Upper lobe of left lung (tissue), 6 donors: ENCODE measurements at regions not wholly inside any gene's neighbourhood (a gene's known extent, or its start where the extent isn't known, plus 50 kb on each side); places are given as distances from the start of the nearest gene placed in this dataset.

ENCODE experiments used
- ATAC-seq, 2 donors: fragments of 200-7000 bp; cut with Tn5 transposase; one replicate each; pipeline ENCODE4 v1.9.1; 2022; ENCODE audit warnings: mild to moderate bottlenecking in 2 of 2, moderate library complexity in 2 of 2; ENCODE audit not compliant: low FRiP score in 2 of 2
- DNase-seq, 2 donors: peaks; one replicate each; pipeline ENCODE4 v3.0.0-alpha.2; 2019 to 2020
- H3K27ac ChIP-seq, 4 donors: fragments of 200-600 bp; sonication (generic); one replicate each; pipeline ENCODE4 v1.5.1; 2016 to 2019
- H3K27me3 ChIP-seq, 4 donors: fragments of 200-600 bp; sonication (generic); one replicate each; pipeline ENCODE4 v1.5.1; 2017 to 2019
- H3K36me3 ChIP-seq, 4 donors: fragments of 200-600 bp; sonication (generic); one replicate each; pipeline ENCODE4 v1.5.1; 2016 to 2019
- H3K4me1 ChIP-seq, 4 donors: fragments of 200-600 bp; sonication (generic); one replicate each; pipeline ENCODE4 v1.5.1; 2018 to 2019
- H3K4me3 ChIP-seq, 4 donors: fragments of 200-600 bp; sonication (generic); one replicate each; pipeline ENCODE4 v1.5.1; 2017 to 2019; ENCODE audit warnings: mild to moderate bottlenecking in 2 of 4, moderate library complexity in 1 of 4
- H3K9me3 ChIP-seq, 4 donors: fragments of 200-600 bp; sonication (generic); one replicate each; pipeline ENCODE4 v1.5.1; 2018 to 2019
- CTCF ChIP-seq, 6 experiments: fragments of 450-650 bp in 4 of 6; fragments of 200-600 bp in 2 of 6; sonication (generic) in 2 of 6; IDR thresholded peaks; one replicate each; pipeline ENCODE4 v1.5.1; 2016 to 2019; ENCODE audit warnings: antibody characterized with exemption in 6 of 6
- EP300 ChIP-seq, 4 donors: sonication (generic); formaldehyde crosslinking; IDR thresholded peaks; one replicate each; pipeline ENCODE4 v1.5.1; 2017; ENCODE audit warnings: antibody characterized with exemption in 4 of 4, control low read depth in 2 of 4
- POLR2A ChIP-seq, 4 donors: fragments of 450-650 bp; IDR thresholded peaks; one replicate each; pipeline ENCODE4 v1.5.1; 2016 to 2017; ENCODE audit warnings: antibody characterized with exemption in 4 of 4, mild to moderate bottlenecking in 2 of 4
- POLR2AphosphoS5 ChIP-seq, 2 donors: sonication (generic); formaldehyde crosslinking; IDR thresholded peaks; one replicate each; pipeline ENCODE4 v1.5.1; 2017; ENCODE audit warnings: antibody characterized with exemption in 2 of 2
- WGBS, 2 donors: methylation state at CpG; one replicate each; pipeline ENCODE4 v1.1.5; 2017 to 2018; 5-methylcytosine and 5-hydroxymethylcytosine counted together
- donor health status: DM: no; HTN: no; CAD: no; lungs with moderate emphysema.
- donor health status: DM: no; HTN: yes; CAD: no; lungs with severe emphysema.

GRCh38 chr6:54011277-54011648, 100.0 kb upstream of the MLIP start:
- DNase-seq (no peak), ATAC-seq (no peak)
- TF ChIP-seq POLR2AphosphoS5 (IDR thresholded peaks at IDR 0.05) (no peak), EP300 (IDR thresholded peaks at IDR 0.05) (no peak)
- Histone ChIP-seq H3K27ac (no peak overlapping the region), H3K4me1 (no peaks in the 10 kb centered on the region), H3K27me3 (no peaks in the 10 kb centered on the region), H3K36me3 (no peaks in the 10 kb centered on the region), H3K4me3 (no peak overlapping the region), H3K9me3 (no peaks in the 10 kb centered on the region)
- WGBS, 2 donors: 44 to 46% methylated on average over 5 of the region's 5 CpGs

- Histone ChIP-seq H3K36me3 (no peaks in the 10 kb centered on the region), H3K9me3 (no peaks in the 10 kb centered on the region), H3K27ac (no peak overlapping the region), H3K4me1 (no peaks in the 10 kb centered on the region), H3K4me3 (no peak overlapping the region), H3K27me3 (no peaks in the 10 kb centered on the region)
- TF ChIP-seq EP300 (IDR thresholded peaks at IDR 0.05) (no peak), POLR2A (IDR thresholded peaks at IDR 0.05) (no peak), CTCF (IDR thresholded peaks at IDR 0.05) (no peak), POLR2AphosphoS5 (IDR thresholded peaks at IDR 0.05) (no peak)
- DNase-seq (no peak), ATAC-seq (no peak)
Measured at GRCh38 chr6:54013966-54014365, 97.3 kb upstream of the MLIP start.

GRCh38 chr6:54014440-54014839, 96.8 kb upstream of the MLIP start:
- no peak overlapping the region for H3K27ac ChIP-seq
- DNase-seq (no peak), ATAC-seq (no peak)
- TF ChIP-seq POLR2AphosphoS5 (IDR thresholded peaks at IDR 0.05) (no peak), EP300 (IDR thresholded peaks at IDR 0.05) (no peak), CTCF (IDR thresholded peaks at IDR 0.05) (no peak), POLR2A (IDR thresholded peaks at IDR 0.05) (no peak)
- no peaks in the 10 kb centered on the region for H3K4me1 ChIP-seq
- no peaks in the 10 kb centered on the region for H3K36me3 ChIP-seq
- no peak overlapping the region for H3K4me3 ChIP-seq
- 88 to 92% methylated on average over 8 of the region's 8 CpGs for WGBS, 2 donors
- no peaks in the 10 kb centered on the region for H3K27me3 ChIP-seq
- H3K9me3 ChIP-seq: no peaks in the 10 kb centered on the region

GRCh38 chr6:54017877-54018276, 93.4 kb upstream of the MLIP start:
- DNase-seq (no peak), ATAC-seq (no peak)
- Histone ChIP-seq H3K27me3 (no peaks in the 10 kb centered on the region), H3K9me3 (no peaks in the 10 kb centered on the region), H3K4me1 (no peaks in the 10 kb centered on the region), H3K36me3 (no peaks in the 10 kb centered on the region), H3K27ac (no peak overlapping the region), H3K4me3 (no peak overlapping the region)
- no peak for TF ChIP-seq EP300 (IDR thresholded peaks at IDR 0.05)
- TF ChIP-seq POLR2A (IDR thresholded peaks at IDR 0.05): no peak
- TF ChIP-seq CTCF (IDR thresholded peaks at IDR 0.05): no peak
- no peak for TF ChIP-seq POLR2AphosphoS5 (IDR thresholded peaks at IDR 0.05)
- 56 to 72% methylated on average over 2 of the region's 2 CpGs for WGBS, 2 donors

GRCh38 chr6:54018722-54019121, 92.5 kb upstream of the MLIP start:
- H3K4me3 ChIP-seq: no peak overlapping the region
- ATAC-seq (no peak), DNase-seq (no peak)
- no peak for TF ChIP-seq EP300 (IDR thresholded peaks at IDR 0.05)
- no peak for TF ChIP-seq CTCF (IDR thresholded peaks at IDR 0.05)
- TF ChIP-seq POLR2A (IDR thresholded peaks at IDR 0.05): no peak
- TF ChIP-seq POLR2AphosphoS5 (IDR thresholded peaks at IDR 0.05): no peak
- H3K36me3 ChIP-seq: no peaks in the 10 kb centered on the region
- no peaks in the 10 kb centered on the region for H3K9me3 ChIP-seq
- H3K27ac ChIP-seq: no peak overlapping the region
- no peaks in the 10 kb centered on the region for H3K27me3 ChIP-seq
- H3K4me1 ChIP-seq: no peaks in the 10 kb centered on the region
- 72 to 87% methylated on average over 5 of the region's 5 CpGs for WGBS, 2 donors
